ENCODE measurements at regions not wholly inside any gene's neighbourhood (a gene's known extent, or its start where the extent isn't known, plus 50 kb on each side); places are given as distances from the start of the nearest gene placed in this dataset.
"Not testable (repeated sequence)": the region's sequence is repeated elsewhere in the genome, so short reads cannot be mapped to it uniquely, and the experiment has no call there.

- DNase-seq (ENCODE audit: low spot score): no peak
Observed at GRCh38 chr2:136715146-136715545, 50.2 kb upstream of the THSD7B start.

GRCh38 chr2:136714452-136714951, 50.8 kb upstream of the THSD7B start:
- no peak for DNase-seq (ENCODE audit: low spot score)

GRCh38 chr2:136713739-136714138, 51.6 kb upstream of the THSD7B start:
- DNase-seq (ENCODE audit: low spot score): no peak

- DNase-seq (ENCODE audit: low spot score): no peak
Observed at GRCh38 chr2:136705336-136705735, 60.0 kb upstream of the THSD7B start.

- no peak for DNase-seq (ENCODE audit: low spot score)
Observed at GRCh38 chr2:136703214-136703613, 62.1 kb upstream of the THSD7B start.

GRCh38 chr2:136696438-136696837, 68.9 kb upstream of the THSD7B start:
- no peak for DNase-seq (ENCODE audit: low spot score)

GRCh38 chr2:136693966-136694365, 71.4 kb upstream of the THSD7B start:
- no peak for DNase-seq (ENCODE audit: low spot score)

GRCh38 chr2:136680079-136680478, 85.3 kb upstream of the THSD7B start:
- not testable (repeated sequence) for DNase-seq (ENCODE audit: low spot score)

GRCh38 chr2:136665736-136666135, 99.6 kb upstream of the THSD7B start:
- no peak for DNase-seq (ENCODE audit: low spot score)

- DNase-seq (ENCODE audit: low spot score): no peak
Observed at GRCh38 chr2:136664713-136665405, 100.5 kb upstream of the THSD7B start.

- no peak for DNase-seq (ENCODE audit: low spot score)
Observed at GRCh38 chr2:136658201-136658600, 107.1 kb upstream of the THSD7B start.

- DNase-seq (ENCODE audit: low spot score): no peak
Observed at GRCh38 chr2:136653861-136654260, 111.5 kb upstream of the THSD7B start.

GRCh38 chr2:136651456-136652010, 113.8 kb upstream of the THSD7B start:
- no peak for DNase-seq (ENCODE audit: low spot score)

- no peak for DNase-seq (ENCODE audit: low spot score)
Observed at GRCh38 chr2:136647039-136647438, 118.3 kb upstream of the THSD7B start.

- no peak for DNase-seq (ENCODE audit: low spot score)
Observed at GRCh38 chr2:136645236-136645828, 120.0 kb upstream of the THSD7B start.

- DNase-seq (ENCODE audit: low spot score): no peak
Observed at GRCh38 chr2:136639651-136640050, 125.7 kb upstream of the THSD7B start.

- DNase-seq (ENCODE audit: low spot score): no peak
Observed at GRCh38 chr2:136638193-136638592, 127.2 kb upstream of the THSD7B start.

GRCh38 chr2:136637402-136637801, 127.9 kb upstream of the THSD7B start:
- no peak for DNase-seq (ENCODE audit: low spot score)

- no peak for DNase-seq (ENCODE audit: low spot score)
Observed at GRCh38 chr2:136628490-136628889, 136.9 kb upstream of the THSD7B start.

GRCh38 chr2:136613096-136613495, 152.2 kb upstream of the THSD7B start:
- no peak for DNase-seq (ENCODE audit: low spot score)

GRCh38 chr2:136612079-136612478, 153.3 kb upstream of the THSD7B start:
- DNase-seq (ENCODE audit: low spot score): no peak

GRCh38 chr2:136611451-136611850, 153.9 kb upstream of the THSD7B start:
- no peak for DNase-seq (ENCODE audit: low spot score)

- no peak for DNase-seq (ENCODE audit: low spot score)
Observed at GRCh38 chr2:136582628-136583205, 182.6 kb upstream of the THSD7B start.
